ENCODE measurements at regions not wholly inside any gene's neighbourhood (a gene's known extent, or its start where the extent isn't known, plus 50 kb on each side); places are given as distances from the start of the nearest gene placed in this dataset.

GRCh38 chr10:83252169-83252568 is 887.1 kb upstream of the GHITM start:
- no peak for DNase-seq (ENCODE audit: low spot score)

DNA sequence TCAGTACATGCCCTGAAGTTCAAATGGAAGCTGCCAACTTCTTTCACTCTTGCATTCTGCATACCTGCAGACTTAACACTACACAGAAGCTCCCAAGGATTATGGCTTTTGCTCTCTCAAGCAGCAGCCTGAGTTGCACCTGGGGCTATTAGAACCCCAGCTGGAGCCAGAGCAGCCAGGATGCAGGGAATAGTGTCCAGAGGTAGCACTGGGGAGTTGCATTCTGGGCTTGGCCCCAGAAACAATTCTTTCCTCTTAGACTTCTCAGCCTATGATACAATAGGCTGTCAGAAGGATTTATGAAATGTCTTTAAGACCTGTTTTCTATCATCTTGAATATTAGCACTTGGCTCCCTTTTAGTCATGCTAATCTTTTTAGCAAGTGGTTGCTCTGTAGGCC is 886.7 kb upstream of the GHITM start:
- no peak for DNase-seq (ENCODE audit: low spot score)

GRCh38 chr10:83253011-83253671 is 886.2 kb upstream of the GHITM start:
- DNase-seq (ENCODE audit: low spot score): no peak

DNA sequence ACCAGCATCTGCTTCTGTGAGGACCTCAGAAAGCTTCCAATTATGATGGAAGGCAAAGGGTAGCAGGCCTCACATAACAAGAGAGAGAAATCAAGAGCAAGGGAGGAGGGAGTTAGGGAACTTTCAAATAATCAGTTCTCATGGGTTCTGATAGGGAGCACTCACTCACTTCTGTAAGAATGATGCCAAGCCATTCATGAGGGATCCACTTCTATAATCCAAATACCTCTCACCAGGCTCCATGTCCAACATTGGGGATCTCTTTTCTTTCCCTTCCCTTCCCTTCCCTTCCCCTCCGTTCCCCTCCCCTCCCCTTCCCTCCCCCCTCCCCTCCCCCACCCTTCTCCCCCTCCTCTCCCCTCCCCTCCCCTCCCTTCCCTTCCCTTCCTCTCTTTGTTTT is 884.6 kb upstream of the GHITM start:
- no peak for DNase-seq (ENCODE audit: low spot score)

DNA sequence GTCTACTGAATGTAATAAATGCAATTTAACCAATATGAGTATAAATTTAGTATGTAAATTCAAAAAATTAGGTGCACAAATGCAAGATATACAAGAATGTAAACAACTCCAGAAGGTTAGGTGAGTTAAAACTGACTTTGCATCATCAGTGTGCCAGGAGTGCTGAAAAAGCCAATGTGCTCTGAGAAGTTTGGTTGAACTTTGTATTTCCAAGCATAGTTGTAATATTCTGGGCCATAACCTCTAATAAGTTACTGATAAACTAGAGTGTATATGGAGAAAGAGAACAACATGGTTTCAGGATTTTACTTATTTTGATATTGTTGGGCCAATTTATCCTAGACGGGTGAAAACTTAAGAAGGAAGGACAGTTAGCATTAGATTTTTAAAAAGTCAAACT is 876.9 kb upstream of the GHITM start:
- no peak for DNase-seq (ENCODE audit: low spot score)

GRCh38 chr10:83272666-83273434 is 866.5 kb upstream of the GHITM start:
- DNase-seq (ENCODE audit: low spot score): no peak

DNA sequence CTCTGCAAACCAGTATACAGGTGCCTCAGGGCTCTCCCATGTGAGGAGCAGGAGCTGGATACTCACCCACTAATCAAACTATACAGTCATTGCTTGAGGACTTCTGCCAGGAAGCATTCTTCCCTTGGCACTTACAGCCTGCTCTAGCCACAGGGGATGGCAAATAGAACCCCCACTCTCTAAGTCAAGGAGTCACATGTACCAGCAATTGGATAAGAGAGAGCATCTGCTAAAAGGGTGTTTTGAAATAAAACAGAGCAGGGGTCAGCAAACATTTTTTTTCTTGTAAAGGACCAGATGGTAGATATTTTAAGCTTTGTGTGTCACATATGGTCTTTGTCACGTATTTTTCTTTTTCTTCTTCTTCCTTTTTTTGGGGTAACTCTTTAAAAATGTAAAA is 865.2 kb upstream of the GHITM start:
- DNase-seq (ENCODE audit: low spot score): no peak

GRCh38 chr10:83276971-83277370 is 862.3 kb upstream of the GHITM start:
- no peak for DNase-seq (ENCODE audit: low spot score)

DNA sequence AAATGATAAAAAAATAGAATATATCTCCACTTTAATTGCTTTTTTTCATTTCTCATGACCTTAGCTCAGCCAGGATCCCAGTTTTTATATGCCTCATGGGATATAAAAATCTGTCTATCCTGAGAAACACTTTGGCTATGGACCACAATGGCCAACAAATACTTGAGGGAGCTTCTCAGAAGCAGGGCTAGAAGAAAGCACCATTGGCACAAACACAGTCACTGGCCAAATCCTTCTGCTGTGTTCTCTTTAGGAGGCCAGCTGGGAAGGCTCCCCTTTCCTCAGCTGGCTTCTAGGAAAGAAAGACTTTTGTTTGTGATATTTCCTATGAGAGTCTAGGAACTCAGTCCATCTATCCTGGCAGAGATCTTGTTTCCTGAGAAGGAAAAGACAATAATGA is 856.2 kb upstream of the GHITM start:
- no peak for DNase-seq (ENCODE audit: low spot score)

DNA sequence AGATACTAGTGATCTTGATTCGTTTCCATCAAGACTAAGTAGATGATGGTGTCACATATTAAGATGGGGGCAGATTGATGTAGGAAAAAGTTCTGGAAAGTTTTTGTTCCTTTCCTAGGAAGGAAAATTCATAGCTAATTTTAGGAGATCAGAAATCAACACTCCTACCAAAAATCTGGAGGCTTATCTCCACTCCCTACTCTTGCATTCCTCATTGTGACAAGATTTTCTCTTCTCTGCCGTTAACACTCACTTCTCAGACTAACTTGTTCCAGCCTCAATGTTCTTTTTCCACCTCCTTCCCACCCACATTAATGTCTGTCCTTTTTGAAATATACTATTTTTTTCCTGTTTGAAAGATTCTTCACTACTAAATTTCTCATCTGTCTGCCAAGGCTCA is 851.9 kb upstream of the GHITM start:
- no peak for DNase-seq (ENCODE audit: low spot score)

DNA sequence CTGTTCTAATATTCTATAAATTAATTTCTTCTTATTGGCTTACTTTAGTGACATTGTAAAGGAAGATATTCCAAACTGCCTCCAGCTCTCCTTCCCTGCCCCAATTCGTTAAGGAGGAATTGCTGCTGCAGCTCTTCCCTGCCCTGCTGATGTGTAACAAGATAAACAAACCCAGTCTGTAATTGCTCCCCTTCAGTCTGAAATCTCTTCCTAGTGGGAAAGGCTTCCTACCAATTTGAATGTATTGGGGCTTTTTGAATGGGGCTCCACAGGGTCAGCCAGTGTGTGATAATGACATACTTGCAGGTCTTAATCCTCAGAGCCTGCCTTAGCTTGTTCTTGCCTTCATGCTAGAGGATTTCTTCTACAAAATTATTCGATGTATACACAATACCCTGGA is 849.9 kb upstream of the GHITM start:
- DNase-seq (ENCODE audit: low spot score): no peak

DNA sequence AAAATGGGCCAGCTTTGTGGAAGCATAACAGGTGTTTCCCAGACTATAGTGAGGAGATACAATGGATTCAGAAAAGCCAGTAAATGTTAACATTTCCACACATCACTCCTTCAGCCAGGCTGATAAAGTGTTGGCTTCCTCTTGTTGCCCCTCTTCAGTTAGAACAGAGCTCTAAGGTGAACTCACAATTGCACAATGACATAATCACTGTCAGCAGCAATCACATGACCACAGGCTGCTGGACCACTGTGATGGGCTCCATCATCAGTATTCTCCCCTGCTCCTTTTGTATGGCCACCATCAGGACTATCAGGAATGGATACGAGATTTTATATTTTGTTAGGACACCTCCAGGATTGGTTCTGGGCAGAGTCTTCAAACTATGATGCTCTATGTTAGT is 849.4 kb upstream of the GHITM start:
- no peak for DNase-seq (ENCODE audit: low spot score)

DNA sequence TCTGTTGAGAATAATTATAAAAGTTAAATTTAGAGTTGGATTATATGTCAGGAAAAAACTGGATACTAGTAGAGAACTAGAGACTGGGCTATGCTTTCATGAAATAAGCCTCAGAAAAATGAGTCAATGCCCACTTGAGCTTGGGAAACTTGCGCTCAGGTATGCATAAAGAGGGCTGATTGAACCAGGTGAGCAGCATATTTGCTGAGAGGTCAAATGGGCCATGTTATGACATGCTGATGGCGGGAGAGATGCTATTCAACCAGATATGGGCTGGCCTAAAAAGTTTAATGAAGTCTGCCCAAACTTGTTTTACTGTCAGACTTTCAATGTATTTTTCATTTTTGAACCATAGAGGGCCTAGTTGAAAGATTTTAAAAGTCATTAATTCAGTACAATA is 837.6 kb upstream of the GHITM start:
- no peak for DNase-seq (ENCODE audit: low spot score)

GRCh38 chr10:83302623-83303022 is 836.7 kb upstream of the GHITM start:
- no peak for DNase-seq (ENCODE audit: low spot score)

DNA sequence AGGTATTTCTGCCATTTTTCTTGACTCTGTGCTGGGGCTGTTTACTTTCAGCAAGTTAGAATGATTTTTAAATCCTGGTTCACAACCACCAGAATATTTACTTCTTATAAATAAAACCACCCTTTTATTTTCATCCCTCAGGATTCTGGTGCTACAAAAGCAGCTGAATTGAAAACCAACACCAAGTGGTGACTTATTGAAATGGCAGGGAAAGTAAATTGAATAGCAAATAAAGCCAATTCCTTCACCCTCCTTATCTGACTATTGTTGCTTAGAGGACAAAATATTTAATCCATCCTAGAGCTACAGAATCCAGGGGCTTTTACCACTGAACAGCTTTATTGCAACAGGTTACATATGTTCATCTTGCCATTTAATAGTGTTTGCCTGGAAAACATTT is 828.6 kb upstream of the GHITM start:
- DNase-seq (ENCODE audit: low spot score): no peak

DNA sequence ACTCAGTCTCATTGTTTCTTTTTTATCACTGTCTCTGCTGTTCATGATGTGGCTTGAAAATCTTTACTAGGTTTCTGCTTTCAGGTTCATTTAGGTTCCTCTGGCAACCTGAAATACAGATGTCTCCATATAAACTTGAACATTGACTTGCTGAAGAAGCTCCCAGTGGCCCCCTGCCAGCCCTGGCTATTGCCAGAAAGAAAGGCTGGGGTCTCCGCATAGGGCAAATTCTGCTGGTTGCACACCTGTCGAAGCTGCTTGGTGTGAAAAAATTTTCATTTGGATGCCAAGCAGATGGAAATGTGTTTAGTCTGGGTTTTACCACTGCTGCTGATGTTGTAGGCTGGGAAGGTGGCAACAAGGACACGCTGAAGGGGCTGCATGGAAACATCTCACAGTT is 826.7 kb upstream of the GHITM start:
- no peak for DNase-seq (ENCODE audit: low spot score)

DNA sequence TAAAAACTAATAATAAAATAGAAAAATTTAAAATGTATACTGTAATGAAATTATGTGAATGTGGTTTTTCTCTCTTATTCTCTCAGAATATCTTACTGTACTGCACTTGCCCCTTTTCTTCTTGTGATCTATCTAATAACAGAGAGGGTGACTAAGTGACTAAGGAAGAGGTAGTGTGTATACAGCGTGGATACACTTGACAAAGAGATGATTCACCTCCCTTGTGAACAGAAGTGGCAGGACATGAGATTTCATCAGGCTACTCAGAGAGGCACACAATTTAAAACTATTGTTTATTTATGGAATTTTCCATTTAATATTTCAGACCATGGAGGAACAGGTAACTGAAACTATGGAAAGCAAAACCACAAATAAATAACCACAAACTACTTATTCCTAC is 806.6 kb upstream of the GHITM start:
- no peak for DNase-seq (ENCODE audit: low spot score)

- DNase-seq (ENCODE audit: low spot score): no peak
Observed at GRCh38 chr10:83333566-83333965, 805.7 kb upstream of the GHITM start.

DNA sequence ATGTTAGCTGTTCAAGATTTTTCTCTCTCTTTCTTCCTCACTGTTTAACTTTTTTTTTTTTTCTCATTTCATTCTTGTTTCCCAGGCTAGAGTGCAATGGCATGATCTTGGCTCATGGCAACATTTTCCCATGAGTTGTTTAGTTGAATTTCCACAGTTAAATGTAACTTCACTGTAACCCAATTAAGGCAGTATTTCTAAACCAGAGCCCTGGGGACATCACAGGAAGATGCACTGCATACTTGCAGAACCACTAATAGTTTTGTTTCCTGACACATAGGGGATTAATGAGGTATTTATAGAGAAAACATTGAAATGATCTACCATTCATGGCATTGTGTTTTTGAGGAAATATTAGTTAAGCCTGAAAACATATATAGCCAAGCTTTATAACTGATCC is 795.6 kb upstream of the GHITM start:
- no peak for DNase-seq (ENCODE audit: low spot score)

- DNase-seq (ENCODE audit: low spot score): no peak
Observed at GRCh38 chr10:83346266-83346910, 792.9 kb upstream of the GHITM start.

DNA sequence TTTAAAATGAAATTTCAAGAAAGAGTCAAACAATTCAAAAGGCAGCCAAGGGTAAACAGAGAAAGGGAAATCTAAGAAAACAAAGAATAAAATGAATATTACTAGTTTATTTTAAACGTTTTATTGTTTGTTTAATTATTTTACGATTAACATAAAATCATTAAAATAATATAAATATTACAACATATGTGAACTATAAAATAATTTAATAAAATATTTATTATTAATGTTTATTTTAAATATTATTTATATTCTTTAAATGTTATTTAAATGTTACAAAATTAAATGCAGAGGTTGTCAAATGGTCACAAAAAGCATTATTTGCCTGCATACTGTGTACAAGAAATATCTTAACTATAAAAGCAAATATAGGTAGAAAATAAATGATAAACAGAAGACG is 786.7 kb upstream of the GHITM start:
- no peak for DNase-seq (ENCODE audit: low spot score)

GRCh38 chr10:83354456-83354855 is 784.9 kb upstream of the GHITM start:
- no peak for DNase-seq (ENCODE audit: low spot score)

DNA sequence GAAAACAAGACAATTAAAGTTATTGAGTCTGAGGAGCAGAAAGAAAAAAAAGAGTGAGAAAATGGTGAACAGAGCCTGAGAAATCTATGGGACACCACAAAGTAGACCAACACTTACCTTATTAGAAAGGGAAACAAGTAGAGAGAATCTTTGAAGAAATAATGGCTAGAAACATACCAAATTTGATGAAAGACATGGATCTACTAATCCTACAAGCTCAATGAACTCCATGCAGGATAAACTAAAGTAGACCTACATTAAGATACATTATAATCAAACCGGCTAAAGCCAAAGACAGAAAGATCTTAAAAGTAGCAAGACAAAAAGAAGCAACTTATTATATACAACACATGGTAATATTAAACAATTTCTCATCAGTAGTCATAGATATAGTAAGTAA is 782.3 kb upstream of the GHITM start:
- DNase-seq (ENCODE audit: low spot score): no peak

DNA sequence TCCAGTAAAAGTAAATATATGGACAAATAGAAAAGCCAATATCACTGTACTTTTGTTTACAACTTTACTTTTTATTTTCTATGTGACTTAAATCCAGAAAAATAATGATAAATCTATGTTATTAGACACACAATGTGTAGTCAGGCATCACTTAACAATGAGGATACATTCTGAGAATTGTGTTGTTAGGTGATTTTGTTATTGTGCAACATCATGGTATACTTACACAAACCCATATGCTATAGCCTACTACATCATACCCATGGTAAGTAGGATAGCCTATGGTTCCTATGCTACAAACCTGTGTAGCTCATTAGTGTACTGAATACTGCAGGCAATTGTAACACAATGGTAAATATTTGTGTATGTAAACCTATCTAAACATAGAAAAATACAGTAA is 781.7 kb upstream of the GHITM start:
- DNase-seq (ENCODE audit: low spot score): no peak

Measured in CD4-positive, alpha-beta T cell treated with Interleukin-6 at 100 ng/mL for 8 hours (primary cell).